Mesendoderm (in vitro differentiated cells): ENCODE measurements at regions not wholly inside any gene's neighbourhood (a gene's known extent, or its start where the extent isn't known, plus 50 kb on each side); places are given as distances from the start of the nearest gene placed in this dataset.

ENCODE experiments used
- DNase-seq: peaks from one replicate; pipeline ENCODE4 v3.0.0; 2013
- H2AK5ac ChIP-seq: 2 replicates; pipeline ENCODE4 v1.6.1; 2013; ENCODE audit warnings: low read length, inconsistent platforms
- H2BK120ac ChIP-seq: 2 replicates; pipeline ENCODE4 v1.6.1; 2013; ENCODE audit warnings: low read depth, mild to moderate bottlenecking, low read length, moderate library complexity, mixed read lengths
- H2BK15ac ChIP-seq: replicated peaks from 2 replicates; pipeline ENCODE4 v1.6.1; 2013; ENCODE audit warnings: low read depth, mild to moderate bottlenecking, moderate library complexity
- H2BK5ac ChIP-seq: 2 replicates; pipeline ENCODE4 v1.6.1; 2013; ENCODE audit warnings: low read length, inconsistent platforms
- H3K18ac ChIP-seq: 2 replicates; pipeline ENCODE4 v1.6.1; 2013; ENCODE audit warnings: mild to moderate bottlenecking, low read length, mixed read lengths
- H3K23ac ChIP-seq: one replicate; pipeline ENCODE4 v1.6.1; 2013; ENCODE audit warnings: low read length
- H3K27ac ChIP-seq: 2 replicates; pipeline ENCODE4 v1.5.1; 2013; ENCODE audit warnings: low read depth, mild to moderate bottlenecking, inconsistent platforms, low read length, moderate library complexity
- H3K27me3 ChIP-seq: 2 replicates; pipeline ENCODE4 v1.6.1; 2013; ENCODE audit warnings: low read length, control low read depth, mild to moderate bottlenecking, inconsistent platforms; ENCODE audit not compliant: insufficient read depth, poor library complexity
- H3K36me3 ChIP-seq: 2 replicates; pipeline ENCODE4 v1.6.1; 2013; ENCODE audit warnings: low read length, inconsistent platforms; ENCODE audit not compliant: control insufficient read depth, insufficient read depth
- H3K4ac ChIP-seq: one replicate; pipeline ENCODE4 v1.6.1; 2013; ENCODE audit warnings: low read depth, mild to moderate bottlenecking, low read length, moderate library complexity
- H3K4me1 ChIP-seq: 2 replicates; pipeline ENCODE4 v1.6.1; 2013; ENCODE audit warnings: low read depth, low read length, inconsistent platforms; ENCODE audit not compliant: control insufficient read depth
- H3K4me2 ChIP-seq: 2 replicates; pipeline ENCODE4 v1.6.1; 2013; ENCODE audit warnings: low read length
- H3K4me3 ChIP-seq: 2 replicates; pipeline ENCODE4 v1.5.1; 2013; ENCODE audit warnings: mild to moderate bottlenecking, low read length
- H3K56ac ChIP-seq: one replicate; pipeline ENCODE4 v1.6.1; 2013; ENCODE audit warnings: low read length
- H3K79me1 ChIP-seq: 2 replicates; pipeline ENCODE4 v1.6.1; 2013; ENCODE audit warnings: low read length, inconsistent platforms
- H3K79me2 ChIP-seq: 2 replicates; pipeline ENCODE4 v1.6.1; 2013; ENCODE audit warnings: mild to moderate bottlenecking, low read length; ENCODE audit not compliant: control insufficient read depth, insufficient read depth
- H3K9ac ChIP-seq: 2 replicates; pipeline ENCODE4 v1.6.1; 2013; ENCODE audit warnings: low read length, inconsistent platforms
- H4K5ac ChIP-seq: one replicate; pipeline ENCODE4 v1.6.1; 2013; ENCODE audit warnings: low read length
- H4K8ac ChIP-seq: one replicate; pipeline ENCODE4 v1.6.1; 2013; ENCODE audit warnings: low read depth, mild to moderate bottlenecking, control low read depth, low read length, moderate library complexity
- WGBS: extraction: QIAGEN DNeasy Blood & Tissue Kit; methylation state at CpG from one replicate; pipeline ENCODE4 v1.1.7; 2013; ENCODE audit warnings: low lambda C conversion rate, missing lambda C conversion rate; ENCODE audit not compliant: insufficient coverage; ENCODE audit errors: extremely low coverage; 5-methylcytosine and 5-hydroxymethylcytosine counted together

DNA sequence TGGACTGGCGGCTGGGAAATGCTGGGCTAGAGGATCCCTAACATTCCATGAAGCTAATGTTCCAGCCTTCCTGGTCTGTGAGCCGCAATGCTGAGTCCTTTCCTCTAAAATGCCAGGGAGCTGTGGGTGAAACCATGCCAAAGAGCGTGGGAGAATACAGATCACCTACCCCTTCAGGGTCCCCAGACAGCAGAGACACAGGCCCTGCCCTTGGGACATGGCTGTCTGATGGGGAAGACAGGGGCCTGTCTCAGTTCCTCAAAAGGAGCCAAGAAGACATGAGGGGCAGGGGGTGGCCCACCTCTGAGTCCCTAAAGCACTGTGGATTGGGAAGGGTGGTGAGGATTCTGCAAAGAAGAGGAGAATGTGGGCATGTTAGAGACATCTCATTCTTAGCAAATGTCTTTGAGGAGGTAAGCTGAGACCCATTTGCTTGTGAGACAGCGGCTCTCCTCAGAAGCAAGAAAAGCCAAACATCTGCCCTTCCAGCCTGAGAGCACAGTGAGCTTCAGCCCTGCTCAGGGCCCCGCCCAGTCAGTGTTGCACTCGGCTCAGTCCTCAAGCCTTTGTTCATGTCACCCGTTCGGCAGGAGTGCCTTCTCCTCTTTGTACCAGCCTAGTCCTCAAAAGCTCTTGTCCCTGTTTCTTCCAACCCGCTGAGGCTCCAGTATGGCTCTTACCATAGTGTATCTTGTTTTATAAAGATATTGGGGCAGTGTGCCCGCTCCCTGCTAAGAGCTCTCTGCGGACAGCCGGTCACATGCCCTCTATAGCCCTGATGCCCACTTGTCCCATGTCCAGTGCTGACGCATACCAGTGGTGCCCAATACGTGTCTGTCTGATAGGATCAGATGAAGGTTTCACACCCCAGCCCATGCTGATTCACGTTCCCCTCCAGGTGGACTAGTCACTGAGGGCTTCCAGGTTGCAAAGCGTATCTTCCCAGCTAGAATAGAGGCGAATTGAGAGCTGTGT lies 286.2 kb downstream of the CYP26B1 start:
- H2BK5ac ChIP-seq: no peak overlapping the region
- H3K23ac ChIP-seq: no peak overlapping the region
- no peak overlapping the region for H2AK5ac ChIP-seq
- H3K4me2 ChIP-seq: no peak overlapping the region
- H3K4ac ChIP-seq: no peak overlapping the region
- WGBS: no CpG with 5 or more reads among the region's 17 CpGs
- no peak overlapping the region for H3K18ac ChIP-seq
- no peak for DNase-seq
- H3K27ac ChIP-seq: no peak overlapping the region
- H4K5ac ChIP-seq: no peak overlapping the region
- H3K4me3 ChIP-seq: no peak overlapping the region
- H4K8ac ChIP-seq: no peak overlapping the region
- H3K79me2 ChIP-seq: no peaks in the 10 kb centered on the region
- H3K36me3 ChIP-seq: no peaks in the 10 kb centered on the region
- no peak overlapping the region for H2BK15ac ChIP-seq
- no peak overlapping the region for H3K9ac ChIP-seq
- H2BK120ac ChIP-seq: no peak overlapping the region
- no peaks in the 10 kb centered on the region for H3K4me1 ChIP-seq
- no peaks in the 10 kb centered on the region for H3K79me1 ChIP-seq
- no peaks in the 10 kb centered on the region for H3K27me3 ChIP-seq
- H3K56ac ChIP-seq: no peak overlapping the region

DNA sequence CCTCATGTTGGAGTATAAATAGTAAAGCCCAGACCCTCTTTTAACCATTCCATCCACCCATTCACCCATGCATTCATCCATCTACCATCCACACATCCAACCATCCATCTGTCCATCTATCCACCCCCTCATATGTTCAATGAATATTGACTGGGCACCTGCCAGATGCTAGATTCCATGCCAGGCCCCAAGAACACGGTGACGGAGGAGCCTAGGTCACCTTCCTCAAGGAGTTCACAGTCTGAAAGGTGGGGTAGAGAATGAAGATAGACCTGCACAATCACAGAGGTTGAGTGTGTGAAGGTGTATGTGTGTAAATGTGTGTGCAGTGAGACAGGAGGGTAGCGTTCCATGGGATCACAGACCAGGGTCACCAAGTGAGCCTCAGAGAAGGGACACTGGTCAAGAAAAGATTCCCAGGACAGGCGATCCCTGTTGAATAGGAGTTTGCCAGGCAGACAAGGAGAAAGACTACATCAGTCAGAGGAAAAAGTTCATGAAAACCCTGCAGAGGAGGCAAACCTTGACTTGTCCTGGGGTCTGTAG lies 287.2 kb downstream of the CYP26B1 start:
- Histone ChIP-seq H3K4me3 (no peak overlapping the region), H3K9ac (no peak overlapping the region), H3K4me2 (no peak overlapping the region), H3K79me1 (no peaks in the 10 kb centered on the region), H4K8ac (no peak overlapping the region), H2BK15ac (no peak overlapping the region), H3K4ac (no peak overlapping the region), H2BK120ac (no peak overlapping the region), H3K18ac (no peak overlapping the region), H3K4me1 (no peaks in the 10 kb centered on the region), H3K56ac (no peak overlapping the region), H3K23ac (no peak overlapping the region), H3K27ac (no peak overlapping the region), H2AK5ac (no peak overlapping the region), H3K27me3 (no peaks in the 10 kb centered on the region), H2BK5ac (no peak overlapping the region), H4K5ac (no peak overlapping the region), H3K79me2 (no peaks in the 10 kb centered on the region), H3K36me3 (no peaks in the 10 kb centered on the region)
- no CpG with 5 or more reads among the region's 4 CpGs for WGBS
- no peak for DNase-seq

DNA sequence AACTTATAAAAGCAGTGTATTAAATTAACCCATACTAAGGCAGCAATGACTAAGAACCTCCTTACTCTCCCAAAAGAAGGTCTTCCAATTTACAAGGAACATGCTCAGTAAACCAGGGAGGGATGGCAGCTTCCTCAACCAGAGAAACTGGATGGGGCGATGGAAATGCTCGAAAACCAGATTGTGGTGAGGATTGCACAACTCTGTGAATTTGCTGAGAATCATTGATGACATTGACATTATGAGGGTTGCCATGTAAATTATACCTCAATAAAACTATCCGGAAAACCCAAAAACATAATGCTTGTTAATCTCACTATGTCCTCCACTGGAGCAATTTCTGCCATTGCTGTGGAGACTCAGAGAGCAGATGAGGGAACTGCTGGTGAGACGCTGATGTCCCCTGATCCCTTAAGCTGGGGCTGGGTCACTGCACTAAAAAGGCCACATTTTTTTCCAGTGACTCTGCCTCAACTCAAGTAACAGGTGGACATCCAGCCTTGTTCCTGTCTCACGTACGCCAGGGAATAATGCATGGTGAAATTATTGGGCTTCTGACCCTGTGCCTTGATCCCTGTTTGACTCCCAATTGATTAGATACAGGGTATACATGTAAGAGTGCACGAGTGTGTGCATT lies 288.3 kb downstream of the CYP26B1 start:
- no peaks in the 10 kb centered on the region for H3K79me1 ChIP-seq
- H4K5ac ChIP-seq: no peak overlapping the region
- no peak overlapping the region for H3K9ac ChIP-seq
- H3K18ac ChIP-seq: no peak overlapping the region
- no peak overlapping the region for H2BK5ac ChIP-seq
- no peaks in the 10 kb centered on the region for H3K27me3 ChIP-seq
- no CpG with 5 or more reads among the region's 7 CpGs for WGBS
- H3K27ac ChIP-seq: no peak overlapping the region
- no peak overlapping the region for H3K56ac ChIP-seq
- H3K4me1 ChIP-seq: no peaks in the 10 kb centered on the region
- DNase-seq: no peak
- H3K79me2 ChIP-seq: no peaks in the 10 kb centered on the region
- no peak overlapping the region for H3K4ac ChIP-seq
- H2AK5ac ChIP-seq: no peak overlapping the region
- no peak overlapping the region for H2BK120ac ChIP-seq
- no peak overlapping the region for H4K8ac ChIP-seq
- H3K4me2 ChIP-seq: no peak overlapping the region
- no peak overlapping the region for H3K23ac ChIP-seq
- no peak overlapping the region for H2BK15ac ChIP-seq
- H3K36me3 ChIP-seq: no peaks in the 10 kb centered on the region
- H3K4me3 ChIP-seq: no peak overlapping the region

DNA sequence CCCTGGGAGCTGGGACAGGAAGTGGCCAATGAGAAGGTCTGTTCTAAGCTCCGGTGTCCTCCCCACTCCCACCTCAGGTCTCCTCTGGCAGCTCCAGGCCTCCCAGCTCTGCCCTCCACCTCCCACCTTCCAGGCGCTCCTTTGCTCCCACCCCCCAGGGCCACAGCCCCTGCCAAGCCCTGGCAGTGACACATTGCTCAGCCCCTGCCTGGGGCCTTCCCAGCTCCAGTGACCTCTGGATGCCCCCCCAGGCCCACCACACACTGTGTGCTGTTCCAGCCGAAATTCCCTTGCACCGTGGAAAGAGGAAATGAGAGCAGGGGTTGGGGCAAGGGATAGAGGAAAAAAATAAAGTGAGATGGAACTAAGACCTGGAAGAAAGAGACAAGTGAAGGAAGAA lies 289.6 kb downstream of the CYP26B1 start:
- no peak overlapping the region for H3K4me3 ChIP-seq
- H3K79me1 ChIP-seq: no peaks in the 10 kb centered on the region
- no peaks in the 10 kb centered on the region for H3K36me3 ChIP-seq
- no peak overlapping the region for H3K23ac ChIP-seq
- no peak overlapping the region for H2BK15ac ChIP-seq
- H3K79me2 ChIP-seq: no peaks in the 10 kb centered on the region
- H2BK120ac ChIP-seq: no peak overlapping the region
- H3K4me1 ChIP-seq: no peaks in the 10 kb centered on the region
- H3K56ac ChIP-seq: no peak overlapping the region
- no peaks in the 10 kb centered on the region for H3K27me3 ChIP-seq
- no peak overlapping the region for H3K4ac ChIP-seq
- H3K4me2 ChIP-seq: no peak overlapping the region
- no peak overlapping the region for H3K18ac ChIP-seq
- H4K8ac ChIP-seq: no peak overlapping the region
- H4K5ac ChIP-seq: no peak overlapping the region
- no peak overlapping the region for H3K27ac ChIP-seq
- no peak for DNase-seq
- H2AK5ac ChIP-seq: no peak overlapping the region
- no peak overlapping the region for H2BK5ac ChIP-seq
- WGBS: no CpG with 5 or more reads among the region's 4 CpGs
- no peak overlapping the region for H3K9ac ChIP-seq

DNA sequence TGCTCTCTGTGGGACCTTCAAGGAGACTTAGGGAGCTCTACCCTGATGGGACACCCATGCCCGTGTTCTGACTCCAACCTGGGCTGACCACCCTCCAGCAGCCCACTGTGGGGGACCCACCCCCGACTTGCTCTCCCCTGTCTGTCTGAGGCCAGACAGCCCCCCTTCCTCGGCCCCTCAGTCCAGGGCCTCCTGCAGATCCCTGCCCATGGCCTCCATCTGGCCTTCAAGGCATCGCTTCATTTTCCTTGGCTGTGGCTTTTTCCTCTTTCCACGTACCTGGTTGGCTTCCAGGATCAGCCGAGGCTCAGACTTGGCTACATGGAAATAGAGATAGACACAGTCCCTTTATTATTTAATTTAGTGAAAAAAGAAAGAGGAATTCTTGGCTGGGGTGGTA lies 290.0 kb downstream of the CYP26B1 start:
- WGBS: no CpG with 5 or more reads among the region's 6 CpGs
- no peak for DNase-seq
- no peak overlapping the region for H3K4ac ChIP-seq

More for the DNA sequence above, 290.0 kb downstream of the CYP26B1 start:
- Histone ChIP-seq H2AK5ac (no peak overlapping the region), H2BK15ac (no peak overlapping the region), H3K4me1 (no peaks in the 10 kb centered on the region), H3K18ac (no peak overlapping the region), H3K36me3 (no peaks in the 10 kb centered on the region), H3K23ac (no peak overlapping the region), H3K56ac (no peak overlapping the region), H3K4me3 (no peak overlapping the region), H2BK5ac (no peak overlapping the region), H4K8ac (no peak overlapping the region), H3K27ac (no peak overlapping the region), H4K5ac (no peak overlapping the region), H3K9ac (no peak overlapping the region), H3K27me3 (no peaks in the 10 kb centered on the region), H3K4me2 (no peak overlapping the region), H2BK120ac (no peak overlapping the region), H3K79me1 (no peaks in the 10 kb centered on the region), H3K79me2 (no peaks in the 10 kb centered on the region)
